ENCODE measurements at regions not wholly inside any gene's neighbourhood (a gene's known extent, or its start where the extent isn't known, plus 50 kb on each side); places are given as distances from the start of the nearest gene placed in this dataset.

DNA sequence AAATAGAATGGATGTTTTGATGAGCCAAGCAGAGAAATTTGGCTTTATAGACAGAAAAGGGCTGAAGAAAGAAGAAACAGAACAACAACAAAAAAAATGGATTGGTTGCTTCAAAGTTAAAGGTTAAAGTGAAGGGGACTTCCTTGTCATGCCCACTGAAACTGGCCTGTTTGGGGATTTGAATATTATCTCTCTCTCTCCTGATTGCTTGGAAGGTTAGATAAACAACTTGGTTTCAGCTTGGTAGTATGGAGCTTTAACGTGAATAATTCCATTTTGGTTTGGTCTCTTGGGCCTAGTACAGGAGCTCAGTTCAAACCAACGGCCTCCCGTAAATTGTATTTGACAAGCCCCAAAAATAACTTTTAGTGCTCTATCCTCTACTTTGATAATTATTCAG, 70.8 kb upstream of the MBNL1 start:
- Histone ChIP-seq H3K79me2 (ENCODE audit: insufficient read depth, low read length) (no peaks in the 10 kb centered on the region), H2BK20ac (ENCODE audit: low read depth, low read length, poor library complexity, severe bottlenecking) (no peak overlapping the region), H3K14ac (ENCODE audit: insufficient read depth, low read length) (no peak overlapping the region), H3T11ph (ENCODE audit: low read length) (no peak overlapping the region), H3K23me2 (ENCODE audit: insufficient read length, low read depth, low read length, poor library complexity, severe bottlenecking) (no peaks in the 10 kb centered on the region), H3K79me1 (ENCODE audit: insufficient read depth, low read depth, low read length, poor library complexity, severe bottlenecking) (no peaks in the 10 kb centered on the region), H3K18ac (ENCODE audit: insufficient read length, low read depth, low read length) (no peak overlapping the region), H3K9me3 (ENCODE audit: control insufficient read depth, low read depth, low read length) (no peaks in the 10 kb centered on the region), H2BK15ac (ENCODE audit: low read depth, low read length) (no peak overlapping the region), H4K8ac (replicated peaks; ENCODE audit: insufficient read length, low read depth, low read length) (no peak overlapping the region), H3K4me1 (ENCODE audit: insufficient read depth, low read length) (no peaks in the 10 kb centered on the region), H3K27ac (ENCODE audit: insufficient read length, low read depth, low read length) (no peak overlapping the region), H2AK5ac (ENCODE audit: insufficient read length, low read length) (no peak overlapping the region), H3K23ac (ENCODE audit: insufficient read length, low read depth, low read length) (no peak overlapping the region), H3K9ac (ENCODE audit: extremely low read depth, insufficient read length, low read length) (no peak overlapping the region), H3K4ac (ENCODE audit: low read depth, low read length) (no peak overlapping the region), H3K4me2 (ENCODE audit: insufficient read depth, insufficient read length, low read length) (no peak overlapping the region), H2BK12ac (ENCODE audit: insufficient read length, low read depth, low read length) (no peak overlapping the region), H4K5ac (ENCODE audit: insufficient read length, low read depth, low read length) (no peak overlapping the region), H4K20me1 (ENCODE audit: control insufficient read depth, insufficient read depth, insufficient read length) (no peaks in the 10 kb centered on the region), H2AFZ (ENCODE audit: low read length) (no peak overlapping the region), H4K91ac (ENCODE audit: insufficient read length, low read depth, low read length) (no peak overlapping the region), H2BK120ac (ENCODE audit: low read depth, low read length, poor library complexity, severe bottlenecking) (no peak overlapping the region), H3K56ac (ENCODE audit: insufficient read length, low read depth, low read length) (no peak overlapping the region), H2BK5ac (ENCODE audit: insufficient read length, low read length) (no peak overlapping the region), H3K27me3 (ENCODE audit: insufficient read depth, low read length) (no peaks in the 10 kb centered on the region)
- no CpG with 5 or more reads among the region's 3 CpGs for WGBS (ENCODE audit: extremely low coverage, insufficient read length, low lambda C conversion rate)
- Mint-ChIP-seq H3K36me3 (ENCODE audit: insufficient read depth in 1 of 3, low read depth in 3 of 3) (no peaks in the 10 kb centered on the region), H3K27ac (no peak overlapping the region), H3K4me1 (peaks cover 0 to 9% of the 10 kb centered on the region in 2 experiments; a peak in 2 of 4 replicates), H3K9me3 (no peaks in the 10 kb centered on the region), H3K4me3 (no peak overlapping the region), H3K27me3 (ENCODE audit: low read depth) (no peaks in the 10 kb centered on the region)
- no peak for TF ChIP-seq CTCF (conservative IDR thresholded peaks at IDR 0.05)
- no peak for DNase-seq

Measured in H9 (cell line).